GM19452 (cell line): ENCODE measurements at regions not wholly inside any gene's neighbourhood (a gene's known extent, or its start where the extent isn't known, plus 50 kb on each side); places are given as distances from the start of the nearest gene placed in this dataset.
"Not testable (repeated sequence)": the region's sequence is repeated elsewhere in the genome, so short reads cannot be mapped to it uniquely, and the experiment has no call there.

Experiments
- ATAC-seq: cut with Tn5 transposase; IDR thresholded peaks from one replicate; pipeline ENCODE4 v1.9.1; 2021; ENCODE audit not compliant: unreplicated experiment

GRCh38 chr15:20369500-20369899, 172.1 kb downstream of the GOLGA6L6 start:
- no peak for ATAC-seq

- ATAC-seq = no peak
These were observed 172.6 kb downstream of the GOLGA6L6 start for GRCh38 chr15:20368974-20369373.

- ATAC-seq = no peak
These were observed 174.5 kb downstream of the GOLGA6L6 start for GRCh38 chr15:20367093-20367492.

GRCh38 chr15:20363591-20363990, 178.0 kb downstream of the GOLGA6L6 start:
- ATAC-seq = not testable (repeated sequence)

GRCh38 chr15:20361091-20361490, 180.5 kb downstream of the GOLGA6L6 start:
- ATAC-seq = no peak

GRCh38 chr15:20358779-20359414, 182.7 kb downstream of the GOLGA6L6 start:
- ATAC-seq = no peak

- ATAC-seq = no peak
These were observed 183.4 kb downstream of the GOLGA6L6 start for GRCh38 chr15:20358066-20358778.

- ATAC-seq = no peak
These were observed 184.0 kb downstream of the GOLGA6L6 start for GRCh38 chr15:20357481-20358065.

- no peak for ATAC-seq
These were observed 184.6 kb downstream of the GOLGA6L6 start for GRCh38 chr15:20356911-20357480.

GRCh38 chr15:20356444-20356910, 185.1 kb downstream of the GOLGA6L6 start:
- no peak for ATAC-seq

GRCh38 chr15:20355256-20355868, 186.2 kb downstream of the GOLGA6L6 start:
- ATAC-seq = no peak

GRCh38 chr15:20354884-20355223, 186.7 kb downstream of the GOLGA6L6 start:
- ATAC-seq = not testable (repeated sequence)

GRCh38 chr15:20353966-20354883, 187.4 kb downstream of the GOLGA6L6 start:
- ATAC-seq = no peak

GRCh38 chr15:20352241-20353200, 189.1 kb downstream of the GOLGA6L6 start:
- ATAC-seq = no peak

- no peak for ATAC-seq
These were observed 190.1 kb downstream of the GOLGA6L6 start for GRCh38 chr15:20351448-20351971.

GRCh38 chr15:20349774-20350498, 191.7 kb downstream of the GOLGA6L6 start:
- no peak for ATAC-seq

- ATAC-seq = no peak
These were observed 192.5 kb downstream of the GOLGA6L6 start for GRCh38 chr15:20348900-20349773.
